ENCODE measurements at regions not wholly inside any gene's neighbourhood (a gene's known extent, or its start where the extent isn't known, plus 50 kb on each side); places are given as distances from the start of the nearest gene placed in this dataset.

DNA sequence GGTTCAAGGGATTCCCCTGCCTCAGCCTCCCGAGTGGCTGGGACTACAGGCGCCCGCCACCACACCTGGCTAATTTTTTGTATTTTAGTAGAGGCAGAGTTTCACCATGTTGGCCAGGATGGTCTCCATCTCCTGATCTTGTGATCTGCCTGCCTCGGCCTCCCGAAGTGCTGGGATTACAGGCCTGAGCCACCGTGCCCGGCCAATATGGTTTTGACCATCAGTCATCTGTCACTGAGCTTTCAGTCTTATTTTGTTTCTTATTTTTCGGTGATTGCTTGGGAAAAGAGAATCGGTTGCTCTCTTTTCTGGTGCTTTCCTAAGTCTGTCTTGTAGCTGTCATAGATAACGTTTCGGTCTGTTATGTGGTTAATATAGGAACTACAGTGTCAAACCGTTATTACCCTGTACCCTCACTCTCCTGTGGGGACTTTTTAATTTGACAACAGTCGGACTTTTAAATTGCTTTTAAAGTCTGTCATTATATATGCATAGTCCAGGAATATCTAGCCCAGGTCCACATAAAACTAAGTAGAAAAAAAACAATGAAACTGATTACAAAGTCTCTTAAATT, 453.4 kb downstream of the KCNJ18 start:
- Mint-ChIP-seq H3K4me1 (ENCODE audit: low read depth, unreplicated experiment) (no peaks in the 10 kb centered on the region), H3K27me3 (ENCODE audit: insufficient read depth, unreplicated experiment) (no peaks in the 10 kb centered on the region), H3K27ac (ENCODE audit: unreplicated experiment) (no peak overlapping the region), H3K36me3 (ENCODE audit: insufficient read depth, unreplicated experiment) (no peaks in the 10 kb centered on the region), H3K4me3 (ENCODE audit: unreplicated experiment) (no peak overlapping the region), H3K9me3 (ENCODE audit: unreplicated experiment) (no peaks in the 10 kb centered on the region)
- ChIA-PET POLR2A (no interaction called here), CTCF (no interaction called here)
- BruUV-seq (replicated peaks): no TSS peak
- TF ChIP-seq, protein P1, sequence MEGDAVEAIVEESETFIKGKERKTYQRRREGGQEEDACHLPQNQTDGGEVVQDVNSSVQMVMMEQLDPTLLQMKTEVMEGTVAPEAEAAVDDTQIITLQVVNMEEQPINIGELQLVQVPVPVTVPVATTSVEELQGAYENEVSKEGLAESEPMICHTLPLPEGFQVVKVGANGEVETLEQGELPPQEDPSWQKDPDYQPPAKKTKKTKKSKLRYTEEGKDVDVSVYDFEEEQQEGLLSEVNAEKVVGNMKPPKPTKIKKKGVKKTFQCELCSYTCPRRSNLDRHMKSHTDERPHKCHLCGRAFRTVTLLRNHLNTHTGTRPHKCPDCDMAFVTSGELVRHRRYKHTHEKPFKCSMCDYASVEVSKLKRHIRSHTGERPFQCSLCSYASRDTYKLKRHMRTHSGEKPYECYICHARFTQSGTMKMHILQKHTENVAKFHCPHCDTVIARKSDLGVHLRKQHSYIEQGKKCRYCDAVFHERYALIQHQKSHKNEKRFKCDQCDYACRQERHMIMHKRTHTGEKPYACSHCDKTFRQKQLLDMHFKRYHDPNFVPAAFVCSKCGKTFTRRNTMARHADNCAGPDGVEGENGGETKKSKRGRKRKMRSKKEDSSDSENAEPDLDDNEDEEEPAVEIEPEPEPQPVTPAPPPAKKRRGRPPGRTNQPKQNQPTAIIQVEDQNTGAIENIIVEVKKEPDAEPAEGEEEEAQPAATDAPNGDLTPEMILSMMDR (IDR thresholded peaks at IDR 0.05; ENCODE audit: insufficient read depth in 1 of 2, low read depth in 1 of 2, low read length in 1 of 2, severe bottlenecking in 1 of 2, unreplicated experiment in 1 of 2): no peak
- Histone ChIP-seq H3K4me1 (no peaks in the 10 kb centered on the region), H3K4me3 (ENCODE audit: low read depth, low read length) (no peak overlapping the region), H3K27me3 (replicated peaks; ENCODE audit: control insufficient read depth, insufficient read depth, low read length) (no peaks in the 10 kb centered on the region), H3K36me3 (ENCODE audit: control insufficient read depth, insufficient read depth, low read length) (no peaks in the 10 kb centered on the region), H3K9me3 (no peaks in the 10 kb centered on the region)
- DNase-seq: no peak
- intact Hi-C loops (cut with micrococcal nuclease; ENCODE audit: unreplicated experiment): no loop called here

DNA sequence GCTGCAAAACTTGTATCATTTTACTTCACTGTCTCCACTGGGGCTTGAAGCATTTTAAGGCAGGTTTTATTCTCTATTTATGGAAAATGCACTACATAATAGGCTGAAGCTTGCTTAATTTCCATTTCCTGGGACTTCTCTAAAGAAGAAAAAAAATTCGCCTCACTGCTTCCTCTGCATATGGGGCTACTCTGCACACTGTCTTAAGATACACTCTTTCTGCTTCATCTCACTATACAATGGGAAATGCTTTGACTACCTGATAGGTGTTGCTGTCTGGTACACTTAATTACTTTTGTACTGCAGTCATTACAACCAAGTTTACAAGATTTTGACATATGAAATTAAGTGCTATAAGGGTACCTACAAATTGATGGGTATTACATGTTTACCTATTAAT, 466.0 kb downstream of the KCNJ18 start:
- CTCF ChIA-PET: no interaction called here
- Mint-ChIP-seq H3K9me3 (ENCODE audit: unreplicated experiment) (no peaks in the 10 kb centered on the region), H3K27ac (ENCODE audit: unreplicated experiment) (no peak overlapping the region)

DNA sequence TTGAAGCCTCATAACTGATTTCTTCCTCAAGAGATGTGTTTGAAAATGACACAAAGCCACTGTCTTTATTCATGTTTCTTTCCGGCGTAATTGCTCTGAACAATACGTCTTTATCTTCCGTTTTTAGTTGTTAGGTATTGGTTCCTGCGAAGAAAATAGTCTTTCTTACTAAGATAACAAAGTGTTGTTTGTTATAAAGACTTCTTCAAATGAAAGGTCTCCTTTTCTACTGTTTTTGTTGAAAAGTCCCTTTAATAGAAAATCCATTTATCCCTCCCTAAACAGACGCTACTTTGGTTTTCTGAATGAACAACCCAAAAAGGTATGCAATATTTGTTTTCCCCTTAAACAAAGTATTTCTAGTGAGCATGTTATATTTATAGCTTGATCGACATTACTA, 469.1 kb downstream of the KCNJ18 start:
- H3K27me3 ChIP-seq (replicated peaks; ENCODE audit: control insufficient read depth, insufficient read depth, low read length): no peaks in the 10 kb centered on the region
- no peaks in the 10 kb centered on the region for H3K36me3 ChIP-seq (ENCODE audit: control insufficient read depth, insufficient read depth, low read length)
- no TSS peak for BruUV-seq (replicated peaks)
- H3K9me3 ChIP-seq: no peaks in the 10 kb centered on the region
- H3K27ac Mint-ChIP-seq (ENCODE audit: unreplicated experiment): no peak overlapping the region
- H3K4me3 ChIP-seq (ENCODE audit: low read depth, low read length): no peak overlapping the region
- POLR2A ChIA-PET: no interaction called here
- intact Hi-C loops (cut with micrococcal nuclease; ENCODE audit: unreplicated experiment): no loop called here
- no peaks in the 10 kb centered on the region for H3K27me3 Mint-ChIP-seq (ENCODE audit: insufficient read depth, unreplicated experiment)
- TF ChIP-seq, protein P1 (IDR thresholded peaks at IDR 0.05; ENCODE audit: insufficient read depth in 1 of 2, low read depth in 1 of 2, low read length in 1 of 2, severe bottlenecking in 1 of 2, unreplicated experiment in 1 of 2): no peak
- CTCF ChIA-PET: no interaction called here
- H3K4me1 ChIP-seq: no peaks in the 10 kb centered on the region
- no peak overlapping the region for H3K4me3 Mint-ChIP-seq (ENCODE audit: unreplicated experiment)
- H3K36me3 Mint-ChIP-seq (ENCODE audit: insufficient read depth, unreplicated experiment): no peaks in the 10 kb centered on the region
- no peaks in the 10 kb centered on the region for H3K9me3 Mint-ChIP-seq (ENCODE audit: unreplicated experiment)
- H3K4me1 Mint-ChIP-seq (ENCODE audit: low read depth, unreplicated experiment): no peaks in the 10 kb centered on the region
- DNase-seq: no peak

More for the DNA sequence above, 466.0 kb downstream of the KCNJ18 start:
- POLR2A ChIA-PET: no interaction called here
- Mint-ChIP-seq H3K4me3 (ENCODE audit: unreplicated experiment) (no peak overlapping the region), H3K4me1 (ENCODE audit: low read depth, unreplicated experiment) (no peaks in the 10 kb centered on the region), H3K27me3 (ENCODE audit: insufficient read depth, unreplicated experiment) (no peaks in the 10 kb centered on the region), H3K36me3 (ENCODE audit: insufficient read depth, unreplicated experiment) (no peaks in the 10 kb centered on the region)
- Histone ChIP-seq H3K4me1 (no peaks in the 10 kb centered on the region), H3K27me3 (replicated peaks; ENCODE audit: control insufficient read depth, insufficient read depth, low read length) (no peaks in the 10 kb centered on the region), H3K36me3 (ENCODE audit: control insufficient read depth, insufficient read depth, low read length) (no peaks in the 10 kb centered on the region), H3K4me3 (ENCODE audit: low read depth, low read length) (no peak overlapping the region), H3K9me3 (no peaks in the 10 kb centered on the region)
- intact Hi-C loops (cut with micrococcal nuclease; ENCODE audit: unreplicated experiment): no loop called here
- DNase-seq: no peak
- TF ChIP-seq, protein P1 (IDR thresholded peaks at IDR 0.05; ENCODE audit: insufficient read depth in 1 of 2, low read depth in 1 of 2, low read length in 1 of 2, severe bottlenecking in 1 of 2, unreplicated experiment in 1 of 2): no peak
- BruUV-seq (replicated peaks): no TSS peak
